Motor neuron (in vitro differentiated cells): ENCODE measurements at regions not wholly inside any gene's neighbourhood (a gene's known extent, or its start where the extent isn't known, plus 50 kb on each side); places are given as distances from the start of the nearest gene placed in this dataset.
"Not testable (repeated sequence)": the region's sequence is repeated elsewhere in the genome, so short reads cannot be mapped to it uniquely, and the experiment has no call there.

Source experiments
- ATAC-seq, 8 experiments: fragments of 200-7000 bp; cut with Tn5 transposase; replicated peaks in 6 of 8; 2 replicates each; pipeline ENCODE4 v1.8.0; 2021; ENCODE audit warnings: mild to moderate bottlenecking in 8 of 8, moderate library complexity in 8 of 8
- H3K27ac ChIP-seq, 2 donors: fragments of 250-450 bp; sonication (Bioruptor Pico); 2 replicates each; pipeline ENCODE4 v1.9.0; 2021; ENCODE audit warnings: antibody characterized with exemption in 2 of 2, mild to moderate bottlenecking in 2 of 2, moderate library complexity in 1 of 2
- H3K4me1 ChIP-seq, 2 donors: fragments of 250-450 bp; sonication (Bioruptor Pico); replicated peaks in 1 of 2; 2 replicates each; pipeline ENCODE4 v1.6.1; 2021; ENCODE audit warnings: antibody characterized with exemption in 2 of 2, mild to moderate bottlenecking in 2 of 2, moderate library complexity in 1 of 2
- H3K4me3 ChIP-seq, 5 donors: fragments of 250-450 bp; sonication (Bioruptor Pico); 2 replicates each; pipeline ENCODE4 v1.9.0; 2021; ENCODE audit warnings: antibody characterized with exemption in 5 of 5, mild to moderate bottlenecking in 5 of 5, moderate library complexity in 4 of 5
- WGBS, 10 experiments: fragments of 450-650 bp; shearing (Covaris generic); methylation state at CpG; one replicate each; pipeline ENCODE4 v1.0.0; 2022; 5-methylcytosine and 5-hydroxymethylcytosine counted together
- in situ Hi-C, 9 experiments: fragments of 400-800 bp; cut with MboI; loops; one replicate each; pipeline ENCODE4 v1.15.0; 2021; ENCODE audit warnings: low sequenced_read_pairs in 9 of 9, low pct_unique_long_range_greater_than_20kb in 2 of 9; ENCODE audit not compliant: unreplicated experiment in 9 of 9

- ATAC-seq, result peak in 2 of 8 experiments; percentile 29 to 61
- WGBS, 10 experiments, result 0 to 54% (median 28%) methylated on average over 1 to 4 of the region's 4 CpGs; no CpG with 5 or more reads in 1 of the 10 experiments
- in situ Hi-C loops, result no loop called here
Observed at GRCh38 chr19:21611659-21612402, 106.4 kb downstream of the ZNF429 start.

GRCh38 chr19:21610787-21611186 is 105.4 kb downstream of the ZNF429 start:
- peaks cover 0 to 3% of the 10 kb centered on the region in 2 donors for H3K4me1 ChIP-seq
- no peak overlapping the region for H3K27ac ChIP-seq
- 0 to 63% (median 44%) methylated on average over 1 of the region's 1 CpG; no CpG with 5 or more reads in 6 of the 10 experiments for WGBS, 10 experiments
- H3K4me3 ChIP-seq, result no peak overlapping the region
- in situ Hi-C loops, result no loop called here
- no peak for ATAC-seq

More at GRCh38 chr19:21611659-21612402, 106.4 kb downstream of the ZNF429 start:
- Histone ChIP-seq H3K4me3 (no peak overlapping the region), H3K4me1 (peaks cover 0 to 3% of the 10 kb centered on the region in 2 donors), H3K27ac (peak overlapping the region in 1 of 2 donors; percentile 4)

GRCh38 chr19:21610341-21610740 is 104.9 kb downstream of the ZNF429 start:
- in situ Hi-C loops, result no loop called here
- no peak for ATAC-seq
- no peak overlapping the region for H3K27ac ChIP-seq
- H3K4me3 ChIP-seq, result no peak overlapping the region
- 0 to 81% (median 40%) methylated on average over 1 to 3 of the region's 3 CpGs; no CpG with 5 or more reads in 3 of the 10 experiments for WGBS, 10 experiments
- peaks cover 0 to 3% of the 10 kb centered on the region in 2 donors for H3K4me1 ChIP-seq

GRCh38 chr19:21608571-21608970 is 103.2 kb downstream of the ZNF429 start:
- no peak overlapping the region for H3K4me3 ChIP-seq
- H3K4me1 ChIP-seq, result peaks cover 0 to 14% of the 10 kb centered on the region in 2 donors
- ATAC-seq, result no peak
- no peak overlapping the region for H3K27ac ChIP-seq
- 0 to 100% (median 50%) methylated on average over 1 to 2 of the region's 2 CpGs; no CpG with 5 or more reads in 1 of the 10 experiments for WGBS, 10 experiments
- in situ Hi-C loops, result no loop called here

- Histone ChIP-seq H3K27ac (no peak overlapping the region), H3K4me1 (peaks cover 0 to 18% of the 10 kb centered on the region in 2 donors), H3K4me3 (no peak overlapping the region)
- in situ Hi-C loops, result no loop called here
- 100% methylated on average over 1 of the region's 4 CpGs; no CpG with 5 or more reads in 9 of the 10 experiments for WGBS, 10 experiments
- no peak for ATAC-seq
Observed at GRCh38 chr19:21607449-21607848, 102.0 kb downstream of the ZNF429 start.

GRCh38 chr19:21607011-21607410 is 101.6 kb downstream of the ZNF429 start:
- H3K4me3 ChIP-seq, ATAC-seq, in situ Hi-C loops, H3K27ac ChIP-seq: not testable (repeated sequence)
- no CpG with 5 or more reads among the region's 31 CpGs for WGBS, 10 experiments
- H3K4me1 ChIP-seq, result peaks cover 0 to 18% of the 10 kb centered on the region in 2 donors

- ATAC-seq, H3K27ac ChIP-seq, H3K4me3 ChIP-seq, in situ Hi-C loops: not testable (repeated sequence)
- H3K4me1 ChIP-seq, result peaks cover 0 to 16% of the 10 kb centered on the region in 2 donors
- WGBS, 10 experiments, result no CpG with 5 or more reads among the region's 5 CpGs
Observed at GRCh38 chr19:21606326-21606725, 100.9 kb downstream of the ZNF429 start.

- WGBS, 10 experiments, result 4 to 75% (median 55%) methylated on average over 3 to 8 of the region's 8 CpGs; no CpG with 5 or more reads in 1 of the 10 experiments
- ATAC-seq, result peak in 2 of 8 experiments; percentile 22 to 39
- in situ Hi-C loops, result no loop called here
- peaks cover 0 to 16% of the 10 kb centered on the region in 2 donors for H3K4me1 ChIP-seq
- H3K27ac ChIP-seq, result no peak overlapping the region
- no peak overlapping the region for H3K4me3 ChIP-seq
Observed at GRCh38 chr19:21604951-21605476, 99.6 kb downstream of the ZNF429 start.
